ENCODE measurements at regions not wholly inside any gene's neighbourhood (a gene's known extent, or its start where the extent isn't known, plus 50 kb on each side); places are given as distances from the start of the nearest gene placed in this dataset.

DNA sequence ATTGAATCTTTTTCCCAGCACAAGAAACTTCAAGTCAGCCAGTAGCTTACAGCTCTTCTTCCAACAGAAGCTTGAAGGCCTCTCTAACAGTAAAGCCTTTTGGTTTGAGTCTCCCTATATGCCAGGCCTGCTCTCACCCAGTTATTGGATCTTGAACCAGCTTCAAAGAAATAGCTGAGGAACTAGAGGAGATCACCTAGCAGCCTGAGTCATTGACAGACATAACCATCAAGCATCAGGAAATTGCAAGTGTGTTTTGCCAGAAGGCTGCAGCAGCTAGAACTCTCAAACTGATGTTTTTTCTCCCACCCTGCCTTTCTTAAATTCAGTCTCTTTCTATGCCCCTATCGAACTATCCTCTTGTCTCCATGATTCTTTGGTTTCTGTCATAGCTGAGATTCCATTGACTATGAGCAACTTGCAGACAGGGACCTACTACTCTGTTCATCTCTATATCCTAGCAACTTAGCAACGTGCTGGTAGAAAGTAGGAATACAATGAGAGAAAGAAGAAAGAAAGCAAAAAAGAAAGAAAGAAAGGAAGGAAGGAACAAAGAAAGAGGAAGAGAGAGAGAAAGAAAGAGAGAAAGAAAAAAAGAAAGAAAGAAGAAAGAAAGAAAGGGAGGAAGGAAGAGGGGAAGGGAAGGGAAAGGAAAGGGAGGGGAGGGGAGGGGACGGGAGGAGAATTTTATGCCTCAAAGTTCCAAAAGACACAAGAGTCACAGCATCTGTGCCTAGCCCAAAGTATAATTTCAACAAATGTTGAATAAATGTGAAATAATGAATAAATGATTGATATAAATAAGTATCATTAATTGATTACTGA, 60.0 kb upstream of the FGGY start:
- no peak for DNase-seq (ENCODE audit: low read depth)

DNA sequence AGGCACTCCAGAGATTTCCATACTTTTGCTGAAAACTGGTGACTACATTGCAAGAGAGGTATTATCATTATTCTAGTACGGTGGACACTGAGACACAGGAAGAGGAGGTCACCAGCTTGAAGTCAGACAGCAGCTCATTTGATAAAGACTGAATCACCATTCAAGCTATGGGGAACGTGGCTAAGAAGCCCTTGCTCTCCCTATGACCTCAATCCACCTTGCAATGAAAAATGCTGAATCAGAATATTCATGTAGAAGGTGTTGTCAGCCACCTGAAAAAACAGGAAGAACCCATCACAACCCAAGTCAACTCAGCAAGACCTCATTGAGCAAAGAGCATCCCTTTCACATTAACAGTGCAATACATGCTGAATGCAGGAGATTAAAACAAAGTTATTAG, 59.0 kb upstream of the FGGY start:
- DNase-seq (ENCODE audit: low read depth) = no peak

- no peak for DNase-seq (ENCODE audit: low read depth)
These were observed 58.5 kb upstream of the FGGY start for GRCh38 chr1:59238333-59238934.

DNA sequence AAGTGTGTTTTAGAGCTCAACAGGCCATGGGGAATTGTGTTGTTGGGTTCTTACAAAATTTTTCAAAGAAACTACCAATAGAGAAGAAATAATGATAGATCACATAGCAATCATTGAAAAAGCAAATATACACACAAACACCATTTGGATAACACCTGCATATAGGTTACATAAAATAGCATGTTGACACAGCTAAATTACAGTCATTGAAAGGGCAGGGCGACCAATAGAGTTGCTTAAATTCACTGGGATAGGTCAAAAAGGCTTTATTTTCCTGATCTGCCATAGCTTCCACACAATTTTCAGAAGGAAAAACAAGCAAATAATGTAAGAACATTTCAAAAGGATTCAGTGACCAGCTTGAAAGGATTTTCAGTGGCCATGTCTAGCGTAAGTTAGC, 57.9 kb upstream of the FGGY start:
- DNase-seq (ENCODE audit: low read depth) = no peak

- no peak for DNase-seq (ENCODE audit: low read depth)
These were observed 55.0 kb upstream of the FGGY start for GRCh38 chr1:59241909-59242308.

DNA sequence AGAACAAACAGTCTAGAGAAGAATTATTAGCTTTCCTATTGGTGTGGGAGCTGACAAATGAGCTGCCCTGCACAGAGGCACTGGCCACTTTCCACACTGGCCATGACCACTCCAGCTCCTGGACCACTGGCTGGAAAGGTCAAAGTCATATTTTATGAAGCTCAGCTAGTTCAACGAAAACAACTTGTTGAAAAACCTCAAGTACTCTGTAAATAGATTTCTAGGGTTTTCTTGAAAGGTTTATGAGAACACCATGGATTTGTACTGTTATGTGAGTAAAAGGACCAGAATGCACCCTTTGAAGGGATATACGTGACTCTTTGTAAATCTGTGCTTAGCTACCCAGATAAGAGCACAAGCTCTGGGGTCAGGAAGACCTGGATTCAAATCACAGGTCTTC, 54.5 kb upstream of the FGGY start:
- DNase-seq (ENCODE audit: low read depth) = no peak

DNA sequence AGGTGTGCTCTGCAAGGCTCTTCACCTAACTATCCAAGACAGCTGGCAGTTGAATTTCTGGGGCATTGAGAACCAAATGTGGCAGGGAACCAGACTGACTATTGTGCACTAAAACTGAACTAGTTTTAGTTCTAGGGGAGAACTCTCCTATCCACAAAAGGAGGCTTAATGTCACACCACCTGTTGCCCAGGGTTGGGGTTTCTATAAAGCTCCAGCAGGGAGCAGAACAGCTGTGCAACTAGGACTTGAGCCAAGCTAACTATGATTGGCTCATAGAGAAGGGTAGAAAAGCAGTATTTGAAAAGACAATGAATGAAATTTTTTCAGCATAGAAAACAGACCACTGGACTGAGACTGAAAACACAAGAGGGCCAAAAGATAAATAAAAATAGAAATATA, 53.3 kb upstream of the FGGY start:
- DNase-seq (ENCODE audit: low read depth) = peak; percentile 96

GRCh38 chr1:59243978-59244377, 52.9 kb upstream of the FGGY start:
- no peak for DNase-seq (ENCODE audit: low read depth)

DNA sequence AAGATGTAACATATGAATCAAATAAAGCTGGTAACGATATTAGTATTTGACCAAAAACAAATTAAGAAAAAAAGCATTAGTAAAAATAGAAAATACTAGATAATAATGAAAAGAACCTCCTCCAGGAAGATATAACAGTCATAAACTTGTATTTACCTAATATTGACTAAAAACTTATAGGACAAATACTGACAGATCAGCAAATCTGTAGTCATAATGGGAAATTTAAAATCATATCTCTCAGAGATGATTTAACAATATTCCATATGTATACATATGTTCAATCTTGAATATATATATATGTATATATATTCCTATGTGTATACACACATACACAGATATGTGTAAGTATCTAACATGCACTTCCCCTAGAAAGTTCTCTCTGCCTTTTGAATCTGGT, 52.0 kb upstream of the FGGY start:
- no peak for DNase-seq (ENCODE audit: low read depth)

All from myocyte (in vitro differentiated cells).